ENCODE measurements at regions not wholly inside any gene's neighbourhood (a gene's known extent, or its start where the extent isn't known, plus 50 kb on each side); places are given as distances from the start of the nearest gene placed in this dataset.
A peak's percentile ranks its signal among the peaks of the same experiment; 100 is the strongest.

GRCh38 chr9:79196606-79197005 lies 375.2 kb upstream of the TLE4 start:
- no peak for TF ChIP-seq CTCF (conservative IDR thresholded peaks at IDR 0.05; ENCODE audit: low read depth, low read length)
- peak; percentile 66 for DNase-seq (ENCODE audit: low read depth)
- no peak overlapping the region for H3K4me3 ChIP-seq (ENCODE audit: low read depth, low read length)

- no peak for TF ChIP-seq CTCF (conservative IDR thresholded peaks at IDR 0.05; ENCODE audit: low read depth, low read length)
- no peak for DNase-seq (ENCODE audit: low read depth)
- H3K4me3 ChIP-seq (ENCODE audit: low read depth, low read length), result no peak overlapping the region
Observed at GRCh38 chr9:79200336-79200735, 371.4 kb upstream of the TLE4 start.

GRCh38 chr9:79201636-79202035 lies 370.1 kb upstream of the TLE4 start:
- TF ChIP-seq CTCF (conservative IDR thresholded peaks at IDR 0.05; ENCODE audit: low read depth, low read length), result no peak
- peak; percentile 34 for DNase-seq (ENCODE audit: low read depth)
- H3K4me3 ChIP-seq (ENCODE audit: low read depth, low read length), result no peak overlapping the region

- TF ChIP-seq CTCF (conservative IDR thresholded peaks at IDR 0.05; ENCODE audit: low read depth, low read length), result no peak
- DNase-seq (ENCODE audit: low read depth), result no peak
- no peak overlapping the region for H3K4me3 ChIP-seq (ENCODE audit: low read depth, low read length)
Observed at GRCh38 chr9:79208791-79209396, 362.9 kb upstream of the TLE4 start.

- no peak for TF ChIP-seq CTCF (conservative IDR thresholded peaks at IDR 0.05; ENCODE audit: low read depth, low read length)
- no peak overlapping the region for H3K4me3 ChIP-seq (ENCODE audit: low read depth, low read length)
- DNase-seq (ENCODE audit: low read depth), result no peak
Observed at GRCh38 chr9:79210541-79211243, 361.1 kb upstream of the TLE4 start.

- TF ChIP-seq CTCF (conservative IDR thresholded peaks at IDR 0.05; ENCODE audit: low read depth, low read length), result no peak
- no peak overlapping the region for H3K4me3 ChIP-seq (ENCODE audit: low read depth, low read length)
- DNase-seq (ENCODE audit: low read depth), result no peak
Observed at GRCh38 chr9:79213417-79214125, 358.2 kb upstream of the TLE4 start.
